ENCODE measurements at regions not wholly inside any gene's neighbourhood (a gene's known extent, or its start where the extent isn't known, plus 50 kb on each side); places are given as distances from the start of the nearest gene placed in this dataset.

GRCh38 chr11:119975561-119976152 lies 162.3 kb downstream of the TRIM29 start:
- TF ChIP-seq, protein P1, sequence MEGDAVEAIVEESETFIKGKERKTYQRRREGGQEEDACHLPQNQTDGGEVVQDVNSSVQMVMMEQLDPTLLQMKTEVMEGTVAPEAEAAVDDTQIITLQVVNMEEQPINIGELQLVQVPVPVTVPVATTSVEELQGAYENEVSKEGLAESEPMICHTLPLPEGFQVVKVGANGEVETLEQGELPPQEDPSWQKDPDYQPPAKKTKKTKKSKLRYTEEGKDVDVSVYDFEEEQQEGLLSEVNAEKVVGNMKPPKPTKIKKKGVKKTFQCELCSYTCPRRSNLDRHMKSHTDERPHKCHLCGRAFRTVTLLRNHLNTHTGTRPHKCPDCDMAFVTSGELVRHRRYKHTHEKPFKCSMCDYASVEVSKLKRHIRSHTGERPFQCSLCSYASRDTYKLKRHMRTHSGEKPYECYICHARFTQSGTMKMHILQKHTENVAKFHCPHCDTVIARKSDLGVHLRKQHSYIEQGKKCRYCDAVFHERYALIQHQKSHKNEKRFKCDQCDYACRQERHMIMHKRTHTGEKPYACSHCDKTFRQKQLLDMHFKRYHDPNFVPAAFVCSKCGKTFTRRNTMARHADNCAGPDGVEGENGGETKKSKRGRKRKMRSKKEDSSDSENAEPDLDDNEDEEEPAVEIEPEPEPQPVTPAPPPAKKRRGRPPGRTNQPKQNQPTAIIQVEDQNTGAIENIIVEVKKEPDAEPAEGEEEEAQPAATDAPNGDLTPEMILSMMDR (IDR thresholded peaks at IDR 0.05; ENCODE audit: low read length) = no peak
- TF ChIP-seq EZH2 (IDR thresholded peaks at IDR 0.05; ENCODE audit: borderline replicate concordance, low read length) = no peak

All from OCI-LY1 (cell line).